Stimulated activated CD4-positive, alpha-beta T cell treated with anti-CD3 and anti-CD28 coated beads, Interleukin-15, amount 100 ng/mL, for 24 hours (primary cell): ENCODE measurements at regions not wholly inside any gene's neighbourhood (a gene's known extent, or its start where the extent isn't known, plus 50 kb on each side); places are given as distances from the start of the nearest gene placed in this dataset.
"Not testable (repeated sequence)": the region's sequence is repeated elsewhere in the genome, so short reads cannot be mapped to it uniquely, and the experiment has no call there.

ENCODE experiments used
- DNase-seq: peaks from one replicate; pipeline ENCODE4 v3.0.0-alpha.2; 2020

DNA sequence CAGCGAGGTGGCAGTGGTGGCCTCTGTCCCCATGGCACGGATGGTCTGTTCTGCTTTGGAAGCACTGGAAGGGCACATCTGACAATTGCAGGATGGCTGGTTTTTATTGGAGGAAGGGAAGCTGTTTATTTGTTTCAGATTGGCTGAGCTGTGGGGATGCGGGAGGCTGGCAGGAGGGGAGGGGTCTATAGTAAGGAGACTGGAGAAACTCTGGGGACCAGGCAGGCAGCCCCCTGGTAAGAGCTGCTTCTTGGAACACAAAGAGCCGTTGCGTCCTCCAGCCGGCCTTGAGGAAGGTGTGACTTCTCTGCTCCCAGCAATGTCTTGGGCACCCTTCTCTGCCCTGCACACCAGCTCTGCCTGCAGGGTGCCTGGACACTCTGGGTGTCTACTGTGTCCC is 85.1 kb upstream of the SPDYE9 start:
- DNase-seq, result not testable (repeated sequence)

DNA sequence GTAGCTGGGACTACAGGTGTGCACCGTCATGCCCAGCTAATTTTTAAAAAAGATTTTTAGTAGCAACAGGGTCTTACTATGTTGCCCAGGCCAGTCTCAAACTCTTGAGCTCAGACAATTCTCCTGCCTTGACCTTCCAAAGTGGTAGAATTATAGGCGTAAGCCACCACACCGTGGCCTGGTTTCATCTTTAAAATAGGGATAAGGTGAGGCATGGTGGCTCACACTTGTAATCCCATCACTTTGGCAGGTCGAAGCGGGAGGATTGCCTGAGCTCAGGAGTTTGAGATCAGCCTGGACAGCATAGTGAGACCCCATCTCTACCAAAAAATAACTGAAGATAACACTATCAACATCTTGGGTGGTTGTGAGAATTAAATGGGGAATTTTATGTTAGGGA is 84.6 kb upstream of the SPDYE9 start:
- DNase-seq, result not testable (repeated sequence)

GRCh38 chr7:73166152-73166551 is 80.3 kb upstream of the SPDYE9 start:
- not testable (repeated sequence) for DNase-seq

- not testable (repeated sequence) for DNase-seq
Measured at GRCh38 chr7:73162680-73163079, 76.8 kb upstream of the SPDYE9 start.

GRCh38 chr7:73161727-73162126 is 75.9 kb upstream of the SPDYE9 start:
- not testable (repeated sequence) for DNase-seq

- DNase-seq, result not testable (repeated sequence)
Measured at GRCh38 chr7:73157169-73157661, 71.4 kb upstream of the SPDYE9 start.

- not testable (repeated sequence) for DNase-seq
Measured at GRCh38 chr7:73156510-73157168, 70.8 kb upstream of the SPDYE9 start.

DNA sequence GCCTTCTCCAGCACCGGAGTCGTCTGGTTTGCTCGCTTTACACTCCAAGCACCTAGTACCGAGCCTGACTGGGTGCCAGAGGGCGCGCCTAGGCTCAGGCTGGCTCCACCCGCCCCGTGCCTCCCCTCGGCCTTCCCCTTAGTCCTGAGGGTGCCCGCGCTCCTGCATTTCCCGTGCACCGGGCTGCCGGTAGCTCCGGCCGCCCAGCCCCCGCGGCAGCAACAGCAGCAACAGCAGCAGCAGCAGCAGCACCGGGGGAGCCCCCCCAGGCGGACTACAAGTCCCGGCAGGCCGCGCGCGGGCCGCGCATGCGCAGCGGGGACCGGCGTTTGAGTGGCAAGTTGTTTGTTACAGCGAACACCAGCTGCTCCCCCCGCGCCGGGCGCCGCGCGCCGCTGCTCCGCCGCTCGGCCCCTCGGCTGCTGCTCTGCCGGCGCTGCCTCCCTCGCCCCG is 68.8 kb upstream of the SPDYE9 start:
- peak; percentile 84 for DNase-seq

DNA sequence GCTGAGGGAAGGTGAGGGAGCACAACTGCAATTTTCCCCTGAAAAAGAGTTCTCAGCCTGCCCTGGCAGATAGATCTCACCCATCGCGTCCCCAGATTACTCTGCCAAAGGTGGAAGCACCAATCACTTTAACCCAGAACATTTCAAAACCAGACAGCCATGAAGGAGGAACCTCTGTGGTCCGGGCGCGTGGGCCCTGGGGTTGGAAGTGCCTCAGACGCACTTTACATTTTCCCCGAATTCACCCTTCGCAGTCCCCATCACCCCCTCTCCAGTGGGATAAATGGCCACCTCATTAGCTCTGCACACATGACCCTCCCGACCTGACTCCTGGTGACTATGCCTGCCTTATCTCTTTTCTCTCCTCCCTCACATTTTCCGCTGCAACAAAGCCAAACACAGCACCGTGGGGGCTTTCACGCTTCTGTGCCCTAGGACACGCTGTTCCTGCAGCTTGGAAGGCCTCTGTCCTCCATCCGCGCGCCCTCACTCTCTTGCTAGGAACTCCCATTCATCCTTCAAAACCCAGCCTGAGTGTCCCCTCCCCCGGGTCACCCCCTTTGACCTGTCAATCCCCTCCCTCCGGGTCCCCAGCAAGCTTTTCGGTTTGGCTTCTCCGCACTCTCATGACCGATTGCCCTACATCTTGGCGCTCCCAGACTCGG is 68.2 kb upstream of the SPDYE9 start:
- peak; percentile 4 for DNase-seq

- not testable (repeated sequence) for DNase-seq
Measured at GRCh38 chr7:73148570-73148969, 62.7 kb upstream of the SPDYE9 start.

DNA sequence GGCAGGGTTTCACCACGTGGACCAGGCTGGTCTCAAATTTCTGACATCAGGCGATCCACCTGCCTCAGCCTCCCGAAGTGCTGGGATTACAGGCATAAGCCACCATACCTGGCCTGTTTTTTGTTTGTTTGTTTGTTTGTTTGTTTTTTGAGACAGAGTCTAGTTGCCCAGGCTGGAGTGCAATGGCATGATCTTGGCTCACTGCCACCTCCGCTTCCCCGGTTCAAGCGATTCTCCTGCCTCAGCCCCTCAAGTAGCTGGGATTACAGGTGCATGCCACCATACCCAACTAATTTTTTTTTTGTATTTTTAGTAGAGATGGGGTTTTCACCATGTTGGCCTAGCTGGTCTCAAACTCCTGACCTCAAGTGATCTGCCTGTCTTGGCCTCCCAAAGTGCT is 61.8 kb upstream of the SPDYE9 start:
- DNase-seq, result not testable (repeated sequence)

- DNase-seq, result not testable (repeated sequence)
Measured at GRCh38 chr7:73143993-73144392, 58.2 kb upstream of the SPDYE9 start.

DNA sequence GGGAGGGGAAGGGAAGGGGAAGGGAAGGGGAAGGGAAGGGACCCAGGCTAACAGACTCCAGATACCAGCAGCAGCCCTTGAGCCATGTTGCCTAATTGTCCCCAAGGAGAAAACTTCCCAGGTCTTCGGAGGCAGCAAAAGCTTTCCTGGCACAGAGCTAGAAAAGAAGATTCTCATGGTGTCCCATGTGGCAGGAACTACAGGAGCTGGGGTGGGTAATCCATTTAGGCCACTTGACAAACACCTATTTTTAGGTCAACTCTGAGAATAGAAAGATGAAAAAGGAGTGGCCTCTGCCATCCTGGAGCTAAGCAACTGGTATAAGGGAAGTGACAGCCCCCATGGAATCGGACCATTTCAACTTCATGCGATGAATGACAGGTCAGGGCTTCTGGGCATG is 52.1 kb upstream of the SPDYE9 start:
- not testable (repeated sequence) for DNase-seq
